GM21529 (cell line): ENCODE measurements at regions not wholly inside any gene's neighbourhood (a gene's known extent, or its start where the extent isn't known, plus 50 kb on each side); places are given as distances from the start of the nearest gene placed in this dataset.
A peak's percentile ranks its signal among the peaks of the same experiment; 100 is the strongest.

Source experiments
- ATAC-seq: cut with Tn5 transposase; IDR thresholded peaks from one replicate; pipeline ENCODE4 v1.9.1; 2021; ENCODE audit not compliant: unreplicated experiment

DNA sequence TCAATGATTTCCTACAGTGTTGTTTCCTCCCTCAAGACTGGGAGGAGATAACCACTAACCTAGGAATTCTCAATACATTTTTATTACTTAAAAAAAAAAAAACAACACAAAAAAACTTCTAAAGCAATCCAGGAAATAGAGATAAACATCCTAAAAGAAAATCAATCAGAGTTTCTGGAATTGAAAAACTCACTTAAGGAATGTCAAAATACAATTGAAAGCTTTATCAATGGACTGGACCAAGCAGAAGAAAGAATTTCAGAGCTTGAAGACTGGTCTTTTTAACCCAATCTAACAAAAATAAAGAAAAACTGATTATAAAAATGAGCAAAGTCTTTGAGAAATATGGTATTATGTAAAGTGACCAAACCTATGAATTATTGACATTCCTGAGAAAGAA lies 394.1 kb downstream of the XPNPEP1 start:
- no peak for ATAC-seq

DNA sequence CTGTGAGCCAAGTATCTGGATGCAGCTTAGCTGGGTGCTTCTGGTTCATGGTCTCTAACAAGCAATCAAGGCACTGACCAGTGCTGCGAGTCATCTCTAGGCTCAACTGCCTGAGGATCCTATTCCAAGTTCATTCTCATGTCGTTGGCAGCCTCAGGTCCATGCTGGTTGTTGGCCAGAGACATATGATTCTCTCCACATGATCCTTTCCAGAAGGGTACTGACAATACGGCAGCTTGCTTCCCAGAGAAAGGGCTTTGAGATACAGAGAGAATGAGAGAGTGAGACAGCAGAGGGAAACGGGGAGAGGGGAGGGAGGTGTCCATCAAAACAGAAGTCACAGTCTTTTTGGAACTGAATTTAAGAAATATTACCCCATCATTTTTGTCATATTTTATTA lies 405.6 kb downstream of the XPNPEP1 start:
- no peak for ATAC-seq

DNA sequence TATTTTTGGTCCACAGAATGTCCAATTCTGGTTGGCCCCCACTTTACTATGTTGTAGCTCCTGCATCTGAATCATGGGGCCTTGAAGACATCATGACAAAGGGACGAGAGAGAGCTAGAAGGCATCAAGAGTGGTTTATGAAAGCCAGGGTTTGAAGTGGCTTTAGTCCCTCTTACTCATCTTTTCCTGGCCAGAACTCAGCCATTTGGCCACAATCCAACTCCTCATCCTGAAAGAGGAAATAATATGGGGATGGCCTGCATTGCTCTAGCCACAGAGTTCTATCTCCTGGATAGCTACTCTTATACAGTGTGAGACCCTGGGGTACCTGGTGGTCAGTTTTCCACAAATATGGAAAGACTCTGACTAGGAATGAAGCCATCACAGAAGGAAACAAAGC lies 418.9 kb downstream of the XPNPEP1 start:
- no peak for ATAC-seq

- no peak for ATAC-seq
Observed at GRCh38 chr10:109487691-109488090, 435.6 kb downstream of the XPNPEP1 start.

DNA sequence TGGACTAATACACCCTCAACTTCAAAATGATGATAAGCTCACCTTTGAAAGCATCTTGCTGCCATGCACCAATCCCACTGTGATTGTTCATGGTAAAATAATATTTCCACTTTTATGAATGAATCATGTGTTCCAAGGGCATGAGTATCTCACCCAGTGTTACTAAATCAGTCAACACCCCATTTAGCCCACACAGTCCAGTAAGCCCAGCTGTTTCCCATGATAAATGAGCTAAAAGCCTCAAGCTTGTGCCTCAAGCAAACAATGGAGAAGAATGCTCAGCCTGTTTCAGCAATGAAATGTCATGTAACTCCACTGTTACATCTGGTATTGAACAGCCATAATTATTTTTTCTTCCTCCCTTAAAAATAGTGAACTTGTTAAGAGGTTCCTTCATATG lies 442.5 kb downstream of the XPNPEP1 start:
- no peak for ATAC-seq

- no peak for ATAC-seq
Observed at GRCh38 chr10:109475711-109476421, 447.4 kb downstream of the XPNPEP1 start.

- ATAC-seq = no peak
Observed at GRCh38 chr10:109474812-109475211, 448.5 kb downstream of the XPNPEP1 start.

DNA sequence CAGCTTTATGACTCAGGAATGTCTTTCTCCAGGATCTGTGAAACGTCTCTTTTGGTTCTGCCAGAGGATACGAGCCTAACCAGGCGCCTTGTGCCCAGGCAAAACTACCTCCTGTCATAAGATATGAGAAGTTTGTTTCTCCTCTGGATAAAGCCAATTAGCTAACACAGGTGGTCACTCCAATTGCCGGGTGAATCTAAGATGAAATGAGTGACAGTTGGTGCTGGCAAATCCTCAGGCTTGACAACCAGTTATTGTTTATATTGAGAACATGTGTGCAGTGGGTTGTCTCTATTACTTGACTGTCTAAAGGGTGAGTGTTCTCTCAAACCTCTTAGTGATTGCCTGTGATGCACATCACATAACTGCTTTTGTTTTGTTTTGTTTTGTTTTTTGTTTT lies 449.1 kb downstream of the XPNPEP1 start:
- no peak for ATAC-seq

GRCh38 chr10:109467551-109467950 lies 455.8 kb downstream of the XPNPEP1 start:
- no peak for ATAC-seq

DNA sequence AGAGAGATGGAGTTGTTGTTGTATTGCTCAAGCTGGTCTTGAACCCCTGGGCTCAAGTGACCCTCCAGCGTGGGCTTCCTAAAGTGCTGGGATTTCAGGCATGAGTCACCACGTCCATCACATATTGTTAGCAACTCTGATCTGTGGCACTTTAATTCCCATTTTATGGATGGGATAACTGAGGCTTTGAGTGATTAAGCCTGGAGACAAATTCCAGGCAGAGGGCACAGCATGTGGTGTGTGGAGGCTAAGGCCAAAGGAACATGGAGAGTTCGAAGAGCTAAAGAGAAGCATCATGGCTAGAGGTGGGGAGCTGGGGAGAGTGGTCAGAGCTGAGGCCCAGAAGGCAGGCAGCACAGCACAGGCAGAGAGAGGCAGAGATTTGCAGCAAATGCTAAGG lies 458.4 kb downstream of the XPNPEP1 start:
- ATAC-seq = no peak

DNA sequence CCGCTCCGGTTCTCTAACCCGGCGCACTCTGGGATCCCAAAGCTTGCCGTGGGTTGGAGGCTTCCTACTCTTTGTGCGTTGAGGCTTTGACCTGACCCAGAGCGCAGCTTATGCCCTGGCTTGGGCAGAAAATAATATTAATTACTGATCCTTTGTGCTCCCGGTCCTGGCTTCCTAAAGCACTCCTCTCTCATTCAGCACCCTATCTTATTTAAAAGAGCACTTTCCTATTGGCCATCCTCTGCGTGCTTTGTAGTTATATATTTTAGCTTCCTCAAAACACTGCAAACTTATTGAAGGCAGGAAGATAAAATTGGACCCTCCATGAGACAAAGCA lies 466.0 kb downstream of the XPNPEP1 start:
- ATAC-seq = no peak

GRCh38 chr10:109456566-109457301 lies 466.6 kb downstream of the XPNPEP1 start:
- no peak for ATAC-seq

GRCh38 chr10:109454691-109455090 lies 468.6 kb downstream of the XPNPEP1 start:
- no peak for ATAC-seq

GRCh38 chr10:109451879-109452278 lies 471.4 kb downstream of the XPNPEP1 start:
- no peak for ATAC-seq

DNA sequence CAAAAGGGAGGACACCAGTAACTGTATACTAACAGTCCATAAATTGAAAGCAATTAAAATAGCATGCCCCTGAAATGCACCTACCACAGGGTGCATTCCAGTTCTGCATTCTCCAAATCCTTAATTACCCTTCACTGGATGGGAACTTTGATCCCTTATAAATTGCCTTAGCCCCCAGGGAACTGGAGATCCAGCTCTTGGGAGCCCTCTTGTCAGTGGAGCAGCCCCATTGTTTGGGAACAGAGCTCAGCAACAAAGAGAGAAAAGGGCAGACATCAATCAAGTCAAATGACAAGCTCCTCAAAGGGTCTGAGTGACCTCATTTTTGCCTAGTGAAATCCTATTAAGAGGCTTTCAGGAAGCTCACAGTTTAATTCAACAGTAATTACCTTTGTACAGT lies 472.6 kb downstream of the XPNPEP1 start:
- no peak for ATAC-seq

DNA sequence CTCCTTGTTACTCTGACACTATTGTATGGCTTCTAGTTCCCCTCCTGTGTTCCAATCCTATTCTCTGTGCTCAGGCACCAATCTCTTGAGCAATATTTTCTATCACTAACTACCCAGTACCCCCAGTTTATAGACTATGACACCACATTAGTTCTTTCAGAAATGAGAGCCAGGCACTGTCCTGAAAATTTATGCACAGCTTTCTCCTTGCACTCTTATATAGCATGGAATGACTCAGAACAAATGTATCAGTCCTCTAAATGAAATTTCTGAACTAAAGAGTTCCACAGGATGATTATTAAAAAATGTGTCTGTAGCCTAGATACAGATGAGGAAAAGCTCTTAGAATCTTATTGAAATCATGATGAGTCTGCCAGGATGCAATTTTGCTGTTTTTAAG lies 489.9 kb downstream of the XPNPEP1 start:
- ATAC-seq = no peak

DNA sequence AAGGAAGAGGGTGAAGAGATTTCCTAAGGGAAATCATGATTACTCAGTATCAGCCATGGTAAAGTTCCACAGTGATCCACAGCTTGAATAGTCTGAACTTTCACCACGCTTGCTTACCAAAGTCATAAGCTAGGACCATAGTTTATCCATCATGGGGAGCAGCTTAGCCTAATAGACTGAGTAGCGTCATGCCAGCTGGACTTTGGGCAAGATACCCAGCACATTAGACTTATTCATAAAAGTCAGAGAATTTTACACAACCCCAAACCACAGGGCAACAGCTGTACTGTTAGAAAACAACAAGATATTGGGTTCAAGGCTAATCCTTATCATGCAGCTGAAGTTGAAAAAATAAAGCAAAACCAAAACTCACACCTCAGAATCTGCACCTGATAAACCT lies 491.0 kb downstream of the XPNPEP1 start:
- no peak for ATAC-seq

- peak; percentile 33 for ATAC-seq
Observed at GRCh38 chr10:109430799-109431198, 492.5 kb downstream of the XPNPEP1 start.

GRCh38 chr10:109430043-109430760 lies 493.1 kb downstream of the XPNPEP1 start:
- ATAC-seq = peak; percentile 64

DNA sequence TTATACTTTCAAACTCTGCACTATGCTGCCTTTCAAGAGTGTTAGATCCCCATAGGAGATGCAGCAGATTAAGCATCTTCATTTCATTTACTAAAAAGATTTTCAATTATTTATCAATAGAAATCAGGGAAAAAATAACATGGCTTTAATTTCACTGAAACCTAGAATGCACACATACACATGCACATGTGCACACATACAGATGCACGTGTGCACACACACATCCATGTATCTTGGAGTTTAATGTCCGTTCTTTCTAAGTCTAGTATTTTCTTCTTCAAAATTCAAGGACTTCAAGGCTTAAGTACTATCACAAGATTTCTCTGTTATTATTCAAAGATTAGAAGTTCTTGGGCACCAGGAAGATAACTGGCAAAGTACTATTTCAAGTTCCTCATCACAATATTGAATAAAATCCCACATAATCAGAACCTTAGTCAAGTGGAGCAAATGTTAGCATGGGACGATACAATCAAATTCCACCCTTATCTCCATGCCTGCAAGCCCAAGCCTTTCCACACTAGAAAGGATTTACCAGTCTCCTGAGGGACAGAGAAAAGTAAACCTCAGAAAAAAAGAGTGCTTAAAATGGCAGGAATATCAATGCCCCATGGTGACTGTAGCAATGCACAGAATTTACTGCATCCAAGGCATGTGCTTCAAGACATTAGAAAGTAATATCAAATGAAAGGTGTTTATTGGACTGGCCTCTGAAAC lies 494.4 kb downstream of the XPNPEP1 start:
- ATAC-seq = no peak

GRCh38 chr10:109427411-109427810 lies 495.9 kb downstream of the XPNPEP1 start:
- ATAC-seq = no peak
